ENCODE measurements at regions not wholly inside any gene's neighbourhood (a gene's known extent, or its start where the extent isn't known, plus 50 kb on each side); places are given as distances from the start of the nearest gene placed in this dataset.

DNA sequence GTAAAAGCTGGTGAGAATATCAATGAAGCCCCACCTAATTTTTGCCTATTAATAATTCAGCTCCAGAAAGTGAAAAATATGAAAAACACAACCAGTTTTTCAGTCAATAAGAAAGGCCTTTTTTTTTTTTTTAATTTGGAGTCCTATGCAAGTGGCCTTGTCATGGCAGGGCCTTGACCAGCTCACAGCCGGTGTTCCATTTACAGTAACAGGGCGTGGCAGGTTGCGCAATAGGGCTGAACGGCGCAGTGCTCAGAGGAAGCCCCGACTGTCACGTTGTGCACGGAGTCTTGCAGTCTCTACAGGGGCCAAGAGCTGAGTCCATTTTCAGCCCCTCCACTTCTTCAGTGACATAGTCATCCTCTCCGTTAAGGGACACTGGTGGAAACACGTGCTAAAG is 184.1 kb upstream of the FN1 start:
- no peaks in the 10 kb centered on the region for H4K20me1 ChIP-seq (ENCODE audit: insufficient read depth, low read length, poor library complexity, severe bottlenecking)
- no peaks in the 10 kb centered on the region for H3K9me2 ChIP-seq (replicated peaks; ENCODE audit: low read depth, low read length)
- H2AFZ ChIP-seq (ENCODE audit: low read length) = no peak overlapping the region
- H3K36me3 ChIP-seq (ENCODE audit: insufficient read depth, low read length) = no peaks in the 10 kb centered on the region
- H3K4me1 ChIP-seq (ENCODE audit: insufficient read depth, low read length, poor library complexity, severe bottlenecking) = no peaks in the 10 kb centered on the region
- H3K4me2 ChIP-seq (ENCODE audit: low read depth, low read length, poor library complexity, severe bottlenecking) = no peak overlapping the region
- no peak overlapping the region for H3K4me3 ChIP-seq (ENCODE audit: low read length, poor library complexity, severe bottlenecking)
- H3K9me3 ChIP-seq (ENCODE audit: insufficient read depth, low read depth, low read length) = no peaks in the 10 kb centered on the region
- H3F3A ChIP-seq (ENCODE audit: low read depth) = no peaks in the 10 kb centered on the region
- H3K27me3 ChIP-seq (ENCODE audit: insufficient read depth, low read length, poor library complexity, severe bottlenecking) = no peaks in the 10 kb centered on the region
- H3K9ac ChIP-seq (ENCODE audit: low read depth, low read length, poor library complexity, severe bottlenecking) = no peak overlapping the region
- no peaks in the 10 kb centered on the region for H3K79me2 ChIP-seq (ENCODE audit: insufficient read depth, low read length)
- TF ChIP-seq, protein P1, sequence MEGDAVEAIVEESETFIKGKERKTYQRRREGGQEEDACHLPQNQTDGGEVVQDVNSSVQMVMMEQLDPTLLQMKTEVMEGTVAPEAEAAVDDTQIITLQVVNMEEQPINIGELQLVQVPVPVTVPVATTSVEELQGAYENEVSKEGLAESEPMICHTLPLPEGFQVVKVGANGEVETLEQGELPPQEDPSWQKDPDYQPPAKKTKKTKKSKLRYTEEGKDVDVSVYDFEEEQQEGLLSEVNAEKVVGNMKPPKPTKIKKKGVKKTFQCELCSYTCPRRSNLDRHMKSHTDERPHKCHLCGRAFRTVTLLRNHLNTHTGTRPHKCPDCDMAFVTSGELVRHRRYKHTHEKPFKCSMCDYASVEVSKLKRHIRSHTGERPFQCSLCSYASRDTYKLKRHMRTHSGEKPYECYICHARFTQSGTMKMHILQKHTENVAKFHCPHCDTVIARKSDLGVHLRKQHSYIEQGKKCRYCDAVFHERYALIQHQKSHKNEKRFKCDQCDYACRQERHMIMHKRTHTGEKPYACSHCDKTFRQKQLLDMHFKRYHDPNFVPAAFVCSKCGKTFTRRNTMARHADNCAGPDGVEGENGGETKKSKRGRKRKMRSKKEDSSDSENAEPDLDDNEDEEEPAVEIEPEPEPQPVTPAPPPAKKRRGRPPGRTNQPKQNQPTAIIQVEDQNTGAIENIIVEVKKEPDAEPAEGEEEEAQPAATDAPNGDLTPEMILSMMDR (conservative IDR thresholded peaks at IDR 0.05; ENCODE audit: low read length) = no peak
- no peak for TF ChIP-seq EZH2phosphoT487 (IDR thresholded peaks at IDR 0.05; ENCODE audit: borderline replicate concordance)

DNA sequence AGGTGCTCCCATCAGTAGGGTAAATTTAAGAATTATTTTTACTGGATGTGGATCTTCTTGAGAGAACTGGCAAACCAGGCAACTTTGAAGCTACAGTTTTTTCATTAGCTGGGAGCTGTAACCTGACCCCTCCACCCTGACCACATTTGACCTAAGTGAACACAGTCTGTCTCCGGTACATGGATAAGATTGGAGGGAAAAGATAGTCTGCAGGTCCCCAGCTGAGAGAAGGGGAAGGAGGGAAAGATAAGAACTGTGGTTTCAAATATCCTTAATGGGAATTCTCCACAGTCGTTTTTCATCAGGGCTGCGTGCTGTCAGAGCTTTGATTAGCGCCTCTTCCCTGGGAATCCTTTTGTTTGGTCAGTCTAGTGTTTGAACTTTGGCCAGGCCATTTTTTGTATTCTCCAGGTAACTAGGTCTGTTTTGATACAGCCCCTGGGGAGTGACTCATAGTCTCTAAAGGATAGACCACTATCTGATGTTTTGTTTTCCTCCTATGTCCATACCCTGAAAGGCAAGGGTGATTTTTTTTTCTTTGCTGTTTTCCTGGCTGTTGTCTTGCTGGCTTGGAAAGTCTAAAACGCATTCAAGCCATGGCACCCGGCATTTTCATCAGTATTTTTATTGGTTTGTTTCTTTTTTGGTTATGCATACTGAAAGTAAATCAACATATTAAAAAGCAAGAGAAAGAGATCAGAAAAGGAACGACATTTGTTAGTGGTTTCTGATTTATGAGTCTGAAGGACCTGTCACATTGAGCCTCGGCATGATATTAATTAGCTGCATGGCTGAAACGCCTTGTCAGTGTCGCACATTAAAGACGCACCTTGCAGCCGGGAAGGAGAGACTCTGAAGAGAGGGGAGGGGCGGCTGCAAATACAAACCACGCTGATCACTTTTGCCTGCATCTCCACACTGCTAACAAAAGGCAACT is 183.4 kb upstream of the FN1 start:
- Histone ChIP-seq H3K9ac (ENCODE audit: low read depth, low read length, poor library complexity, severe bottlenecking) (no peak overlapping the region), H3K4me2 (ENCODE audit: low read depth, low read length, poor library complexity, severe bottlenecking) (no peak overlapping the region), H2AFZ (ENCODE audit: low read length) (no peak overlapping the region)

DNA sequence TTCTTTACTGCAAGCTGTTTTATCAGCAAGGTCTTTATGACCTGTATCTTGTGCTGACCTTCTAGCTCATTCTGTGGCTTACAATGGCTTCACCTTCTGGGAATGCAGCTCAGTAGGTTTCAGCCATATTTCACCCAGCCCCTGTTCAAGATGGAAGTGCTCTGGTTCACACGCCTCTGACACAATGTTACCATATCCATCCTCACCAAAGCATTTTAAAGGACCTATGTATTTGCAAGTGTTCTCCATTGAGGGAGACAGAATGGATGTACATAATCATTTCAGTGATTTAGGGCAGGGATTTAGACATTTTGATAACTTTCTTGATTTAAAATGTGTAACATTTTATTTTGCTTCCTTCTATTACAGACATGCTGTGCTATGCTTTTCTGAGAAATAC is 182.3 kb upstream of the FN1 start:
- Histone ChIP-seq H4K20me1 (ENCODE audit: insufficient read depth, low read length, poor library complexity, severe bottlenecking) (no peaks in the 10 kb centered on the region), H2AFZ (ENCODE audit: low read length) (no peak overlapping the region), H3K36me3 (ENCODE audit: insufficient read depth, low read length) (no peaks in the 10 kb centered on the region), H3K9me2 (replicated peaks; ENCODE audit: low read depth, low read length) (no peaks in the 10 kb centered on the region), H3K79me2 (ENCODE audit: insufficient read depth, low read length) (no peaks in the 10 kb centered on the region), H3K27me3 (ENCODE audit: insufficient read depth, low read length, poor library complexity, severe bottlenecking) (no peaks in the 10 kb centered on the region), H3K4me1 (ENCODE audit: insufficient read depth, low read length, poor library complexity, severe bottlenecking) (no peaks in the 10 kb centered on the region), H3F3A (ENCODE audit: low read depth) (no peaks in the 10 kb centered on the region), H3K9me3 (ENCODE audit: insufficient read depth, low read depth, low read length) (no peaks in the 10 kb centered on the region), H3K9ac (ENCODE audit: low read depth, low read length, poor library complexity, severe bottlenecking) (no peak overlapping the region), H3K4me3 (ENCODE audit: low read length, poor library complexity, severe bottlenecking) (no peak overlapping the region), H3K4me2 (ENCODE audit: low read depth, low read length, poor library complexity, severe bottlenecking) (no peak overlapping the region)
- TF ChIP-seq EZH2phosphoT487 (IDR thresholded peaks at IDR 0.05; ENCODE audit: borderline replicate concordance) = no peak
- TF ChIP-seq, protein P1 (conservative IDR thresholded peaks at IDR 0.05; ENCODE audit: low read length) = no peak

More for the DNA sequence above, 183.4 kb upstream of the FN1 start:
- H3K4me1 ChIP-seq (ENCODE audit: insufficient read depth, low read length, poor library complexity, severe bottlenecking) = no peaks in the 10 kb centered on the region
- no peak for TF ChIP-seq EZH2phosphoT487 (IDR thresholded peaks at IDR 0.05; ENCODE audit: borderline replicate concordance)
- TF ChIP-seq, protein P1 (conservative IDR thresholded peaks at IDR 0.05; ENCODE audit: low read length) = no peak
- H4K20me1 ChIP-seq (ENCODE audit: insufficient read depth, low read length, poor library complexity, severe bottlenecking) = no peaks in the 10 kb centered on the region
- no peaks in the 10 kb centered on the region for H3K9me2 ChIP-seq (replicated peaks; ENCODE audit: low read depth, low read length)
- no peaks in the 10 kb centered on the region for H3K27me3 ChIP-seq (ENCODE audit: insufficient read depth, low read length, poor library complexity, severe bottlenecking)
- no peaks in the 10 kb centered on the region for H3K79me2 ChIP-seq (ENCODE audit: insufficient read depth, low read length)
- H3K4me3 ChIP-seq (ENCODE audit: low read length, poor library complexity, severe bottlenecking) = no peak overlapping the region
- H3F3A ChIP-seq (ENCODE audit: low read depth) = no peaks in the 10 kb centered on the region
- H3K36me3 ChIP-seq (ENCODE audit: insufficient read depth, low read length) = no peaks in the 10 kb centered on the region
- H3K9me3 ChIP-seq (ENCODE audit: insufficient read depth, low read depth, low read length) = no peaks in the 10 kb centered on the region
